H1 (cell line): ENCODE measurements at regions not wholly inside any gene's neighbourhood (a gene's known extent, or its start where the extent isn't known, plus 50 kb on each side); places are given as distances from the start of the nearest gene placed in this dataset.

Experiments used
- CTCF ChIA-PET: fragments of 300-600 bp; sonication (Branson Sonifier 250); formaldehyde crosslinking; loops from one replicate; lab custom pipeline; 2021; ENCODE audit not compliant: partially characterized antibody; lab: Charles Lee
- POLR2A ChIA-PET: fragments of 300-600 bp; sonication (Branson Sonifier 250); formaldehyde crosslinking; loops from one replicate; lab custom pipeline; 2021; ENCODE audit warnings: inconsistent platforms; ENCODE audit not compliant: partially characterized antibody; lab: Charles Lee
- DNase-seq, 2 experiments: peaks; one replicate each; pipeline versions ENCODE4 v3.0.0 to v3.0.0-alpha.2; 2010 to 2022; ENCODE audit warnings: low spot score in 2 of 2, low read depth in 1 of 2, mixed read lengths in 1 of 2
- FAIRE-seq: peaks from 2 replicates; lab custom pipeline; 2011; peaks lifted over from hg19 to GRCh38; lab: Jason Lieb, UNC
- H2AFZ ChIP-seq: 2 replicates; pipeline ENCODE4 v1.8.1; 2012; ENCODE audit warnings: low read length, inconsistent platforms
- H2AK5ac ChIP-seq: 2 replicates; pipeline ENCODE4 v1.6.1; 2013; ENCODE audit warnings: low read depth, low read length
- H2BK120ac ChIP-seq: replicated peaks from 2 replicates; pipeline ENCODE3; 2013; ENCODE audit warnings: low read depth, low read length, inconsistent platforms
- H2BK12ac ChIP-seq: 2 replicates; pipeline ENCODE4 v1.6.1; 2013; ENCODE audit warnings: low read depth, low read length
- H2BK15ac ChIP-seq: 2 replicates; pipeline ENCODE4 v1.6.1; 2013; ENCODE audit warnings: low read length
- H2BK20ac ChIP-seq: 2 replicates; pipeline ENCODE4 v1.6.1; 2013; ENCODE audit warnings: low read length
- H2BK5ac ChIP-seq: 2 replicates; pipeline ENCODE4 v1.6.1; 2013; ENCODE audit warnings: low read depth, low read length
- H3K14ac ChIP-seq: 2 replicates; pipeline ENCODE4 v1.6.1; 2013; ENCODE audit warnings: inconsistent platforms; ENCODE audit not compliant: insufficient read length
- H3K18ac ChIP-seq: 2 replicates; pipeline ENCODE4 v1.6.1; 2013; ENCODE audit warnings: low read length; ENCODE audit errors: extremely low read depth
- H3K23ac ChIP-seq: 2 replicates; pipeline ENCODE4 v1.6.1; 2013; ENCODE audit warnings: inconsistent platforms; ENCODE audit not compliant: insufficient read length
- H3K23me2 ChIP-seq: 2 replicates; pipeline ENCODE4 v1.6.1; 2013; ENCODE audit warnings: low read depth, low read length
- H3K27ac ChIP-seq: 2 replicates; pipeline ENCODE4 v1.6.1; 2011; ENCODE audit warnings: low read depth, low read length, inconsistent platforms
- H3K27me3 ChIP-seq, 4 experiments: replicated peaks in 1 of 4; 1 replicate in 1 of 4; 2 replicates in 3 of 4; pipeline versions ENCODE4 v1.6.1 to v1.8.1; 2011 to 2013; ENCODE audit warnings: low read length in 3 of 4, mild to moderate bottlenecking in 3 of 4, inconsistent platforms in 2 of 4, mixed read lengths in 2 of 4, moderate library complexity in 1 of 4; ENCODE audit not compliant: control insufficient read depth in 3 of 4, insufficient read depth in 3 of 4; ENCODE audit errors: extremely low read depth in 1 of 4
- H3K36me3 ChIP-seq, 4 experiments: 2 replicates each; pipeline versions ENCODE4 v1.6.1 to v1.8.1; 2011 to 2013; ENCODE audit warnings: mild to moderate bottlenecking in 4 of 4, low read length in 3 of 4, moderate library complexity in 2 of 4, control low read depth in 1 of 4, inconsistent platforms in 1 of 4; ENCODE audit not compliant: insufficient read depth in 4 of 4, control insufficient read depth in 2 of 4
- H3K4ac ChIP-seq: replicated peaks from 2 replicates; pipeline ENCODE3; 2013; ENCODE audit warnings: low read length, low read depth, mixed read lengths, inconsistent platforms; ENCODE audit not compliant: insufficient read length
- H3K4me1 ChIP-seq, 4 experiments: replicated peaks in 1 of 4; 1 replicate in 1 of 4; 2 replicates in 3 of 4; pipeline versions ENCODE4 v1.6.1 to v1.8.1; 2011 to 2013; ENCODE audit warnings: low read length in 3 of 4, inconsistent platforms in 2 of 4, mixed read lengths in 1 of 4; ENCODE audit not compliant: insufficient read depth in 4 of 4, control insufficient read depth in 3 of 4
- H3K4me2 ChIP-seq, 2 experiments: 2 replicates each; pipeline versions ENCODE4 v1.6.1 to v1.8.1; 2011 to 2013; ENCODE audit warnings: low read depth in 2 of 2, low read length in 2 of 2, control low read depth in 1 of 2, inconsistent platforms in 1 of 2, mild to moderate bottlenecking in 1 of 2; ENCODE audit not compliant: insufficient read depth in 1 of 2
- H3K4me3 ChIP-seq, 4 experiments: fragments of 200-600, 300-600 bp in 1 of 4; sonication (generic), shearing (Covaris generic), sonication (Bioruptor Twin) in 1 of 4; 2 replicates each; pipeline versions ENCODE4 v1.5.1 to v1.8.1; 2011 to 2016; ENCODE audit warnings: low read length in 4 of 4, low read depth in 3 of 4, control low read depth in 2 of 4, inconsistent platforms in 2 of 4, mild to moderate bottlenecking in 2 of 4, mixed read lengths in 1 of 4, moderate library complexity in 1 of 4; ENCODE audit not compliant: insufficient read depth in 2 of 4; ENCODE audit errors: extremely low read depth in 1 of 4
- H3K56ac ChIP-seq: replicated peaks from 2 replicates; pipeline ENCODE3; 2013; ENCODE audit warnings: low read depth, mild to moderate bottlenecking, mixed read lengths, low read length, inconsistent platforms; ENCODE audit not compliant: insufficient read length
- H3K79me1 ChIP-seq: 2 replicates; pipeline ENCODE4 v1.6.1; 2013; ENCODE audit warnings: low read depth, low read length, control low read depth
- H3K79me2 ChIP-seq, 2 experiments: 2 replicates each; pipeline versions ENCODE4 v1.6.1 to v1.8.1; 2012 to 2013; ENCODE audit warnings: low read length in 2 of 2, mild to moderate bottlenecking in 2 of 2, inconsistent platforms in 1 of 2; ENCODE audit not compliant: insufficient read depth in 2 of 2, control insufficient read depth in 1 of 2
- H3K9ac ChIP-seq, 4 experiments: replicated peaks in 1 of 4; 1 replicate in 1 of 4; 2 replicates in 3 of 4; pipeline versions ENCODE4 v1.6.1 to v1.8.1; 2011 to 2013; ENCODE audit warnings: low read depth in 3 of 4, low read length in 3 of 4, control low read depth in 2 of 4, mild to moderate bottlenecking in 2 of 4, moderate library complexity in 2 of 4, inconsistent platforms in 1 of 4; ENCODE audit errors: extremely low read depth in 1 of 4
- H3K9me3 ChIP-seq, 2 experiments: 2 replicates each; pipeline versions ENCODE4 v1.6.1 to v1.8.1; 2012 to 2013; ENCODE audit warnings: mild to moderate bottlenecking in 2 of 2, moderate library complexity in 2 of 2, control low read depth in 1 of 2, inconsistent platforms in 1 of 2, low read depth in 1 of 2, low read length in 1 of 2, mixed read lengths in 1 of 2; ENCODE audit not compliant: insufficient read depth in 2 of 2
- H4K20me1 ChIP-seq, 2 experiments: replicated peaks in 1 of 2; 2 replicates each; pipeline versions ENCODE3 to v1.8.1; 2011 to 2013; ENCODE audit warnings: inconsistent platforms in 2 of 2, low read length in 2 of 2, mild to moderate bottlenecking in 1 of 2; ENCODE audit not compliant: insufficient read depth in 2 of 2, control insufficient read depth in 1 of 2
- H4K5ac ChIP-seq: 2 replicates; pipeline ENCODE4 v1.6.1; 2013; ENCODE audit warnings: low read length, low read depth, mixed read lengths, inconsistent platforms; ENCODE audit not compliant: insufficient read length
- H4K8ac ChIP-seq: 2 replicates; pipeline ENCODE4 v1.8.0; 2013; ENCODE audit warnings: mild to moderate bottlenecking, moderate library complexity, low read length, inconsistent platforms; ENCODE audit not compliant: insufficient read depth; ENCODE audit errors: extremely low read depth
- H4K91ac ChIP-seq: replicated peaks from 2 replicates; pipeline ENCODE3; 2013; ENCODE audit warnings: low read length, mixed read lengths, inconsistent platforms; ENCODE audit not compliant: insufficient read length
- ATF2 ChIP-seq: IDR thresholded peaks from 2 replicates; pipeline ENCODE4 v1.6.1; 2012; ENCODE audit warnings: low read length, inconsistent platforms
- CREB1 ChIP-seq: IDR thresholded peaks from 2 replicates; pipeline ENCODE4 v1.6.1; 2012; ENCODE audit warnings: inconsistent platforms
- JUN ChIP-seq: IDR thresholded peaks from 2 replicates; pipeline ENCODE4 v1.6.1; 2011; ENCODE audit warnings: low read depth, mild to moderate bottlenecking, improper control_type of control experiment, low read length
- KDM5A ChIP-seq: fragments of 200-600 bp; IDR thresholded peaks from 2 replicates; pipeline ENCODE4 v1.7.1; 2012; ENCODE audit warnings: mild to moderate bottlenecking, low read length, inconsistent platforms, mixed read lengths
- NRF1 ChIP-seq: IDR thresholded peaks from 2 replicates; pipeline ENCODE4 v1.6.1; 2011; ENCODE audit warnings: mild to moderate bottlenecking, low read depth, low read length, improper control_type of control experiment
- SRF ChIP-seq: IDR thresholded peaks from 2 replicates; pipeline ENCODE4 v1.6.1; 2011; ENCODE audit warnings: mild to moderate bottlenecking, low read depth, low read length, moderate library complexity
- WGBS, 2 experiments: shearing (Covaris generic) in 1 of 2; methylation state at CpG; one replicate each; pipeline versions ENCODE4 v1.1.6 to v1.1.7; 2013 to 2015; ENCODE audit warnings: low lambda C conversion rate in 2 of 2, mixed read lengths in 2 of 2, inconsistent platforms in 1 of 2, low coverage in 1 of 2, missing lambda C conversion rate in 1 of 2; ENCODE audit not compliant: insufficient replicate concordance in 2 of 2, insufficient coverage in 1 of 2, insufficient read length in 1 of 2; ENCODE audit errors: extremely low coverage in 1 of 2, missing lambda C conversion rate in 1 of 2; 5-methylcytosine and 5-hydroxymethylcytosine counted together
- TF ChIP-seq, protein P1 (sequence below), 3 experiments: IDR thresholded peaks; 1 replicate in 2 of 3; 2 replicates in 1 of 3; pipeline versions ENCODE4 v1.5.1 to v1.6.1; 2011; ENCODE audit warnings: low read length in 3 of 3, mild to moderate bottlenecking in 3 of 3, inconsistent platforms in 2 of 3, low read depth in 1 of 3, moderate library complexity in 1 of 3; ENCODE audit not compliant: insufficient read depth in 1 of 3; ENCODE audit errors: control extremely low read depth in 1 of 3

- Histone ChIP-seq H3K9me3 (no peaks in the 10 kb centered on the region), H3K18ac (no peak overlapping the region), H3K27me3 (no peaks in the 10 kb centered on the region), H3K23me2 (no peaks in the 10 kb centered on the region), H3K56ac (no peak overlapping the region), H3K23ac (no peak overlapping the region), H2BK12ac (no peak overlapping the region), H3K4me3 (no peak overlapping the region), H2BK120ac (no peak overlapping the region), H4K5ac (no peak overlapping the region), H3K27ac (no peak overlapping the region), H2BK15ac (no peak overlapping the region), H3K79me2 (no peaks in the 10 kb centered on the region), H3K4me2 (no peak overlapping the region), H3K14ac (no peak overlapping the region), H2AK5ac (no peak overlapping the region), H3K4ac (no peak overlapping the region), H3K9ac (no peak overlapping the region), H2BK20ac (no peak overlapping the region), H3K4me1 (no peaks in the 10 kb centered on the region), H4K8ac (no peak overlapping the region), H4K20me1 (no peaks in the 10 kb centered on the region), H2BK5ac (no peak overlapping the region), H3K36me3 (no peaks in the 10 kb centered on the region), H2AFZ (no peak overlapping the region), H3K79me1 (no peaks in the 10 kb centered on the region), H4K91ac (no peak overlapping the region)
- ChIA-PET CTCF (no interaction called here), POLR2A (no interaction called here)
- FAIRE-seq = no peak
- WGBS, 2 experiments = 95% methylated on average over 2 of the region's 2 CpGs; no CpG with 5 or more reads in 1 of the 2 experiments
- DNase-seq = no peak
- TF ChIP-seq ATF2 (no peak), CREB1 (no peak), JUN (no peak), NRF1 (no peak), SRF (no peak), KDM5A (no peak)
- TF ChIP-seq, protein P1, sequence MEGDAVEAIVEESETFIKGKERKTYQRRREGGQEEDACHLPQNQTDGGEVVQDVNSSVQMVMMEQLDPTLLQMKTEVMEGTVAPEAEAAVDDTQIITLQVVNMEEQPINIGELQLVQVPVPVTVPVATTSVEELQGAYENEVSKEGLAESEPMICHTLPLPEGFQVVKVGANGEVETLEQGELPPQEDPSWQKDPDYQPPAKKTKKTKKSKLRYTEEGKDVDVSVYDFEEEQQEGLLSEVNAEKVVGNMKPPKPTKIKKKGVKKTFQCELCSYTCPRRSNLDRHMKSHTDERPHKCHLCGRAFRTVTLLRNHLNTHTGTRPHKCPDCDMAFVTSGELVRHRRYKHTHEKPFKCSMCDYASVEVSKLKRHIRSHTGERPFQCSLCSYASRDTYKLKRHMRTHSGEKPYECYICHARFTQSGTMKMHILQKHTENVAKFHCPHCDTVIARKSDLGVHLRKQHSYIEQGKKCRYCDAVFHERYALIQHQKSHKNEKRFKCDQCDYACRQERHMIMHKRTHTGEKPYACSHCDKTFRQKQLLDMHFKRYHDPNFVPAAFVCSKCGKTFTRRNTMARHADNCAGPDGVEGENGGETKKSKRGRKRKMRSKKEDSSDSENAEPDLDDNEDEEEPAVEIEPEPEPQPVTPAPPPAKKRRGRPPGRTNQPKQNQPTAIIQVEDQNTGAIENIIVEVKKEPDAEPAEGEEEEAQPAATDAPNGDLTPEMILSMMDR (IDR thresholded peaks at IDR 0.05; ENCODE audit: control extremely low read depth in 1 of 3, insufficient read depth in 1 of 3, low read depth in 1 of 3, low read length in 3 of 3) = no peak
Measured at GRCh38 chr10:9076066-9076465, 1021.6 kb downstream of the GATA3 start.
